IMR-90 (cell line): ENCODE measurements at regions not wholly inside any gene's neighbourhood (a gene's known extent, or its start where the extent isn't known, plus 50 kb on each side); places are given as distances from the start of the nearest gene placed in this dataset.

Experiments
- ATAC-seq: fragments of 200-7000 bp; cut with Tn5 transposase; 2 replicates; pipeline ENCODE4 v1.9.1; 2020; ENCODE audit warnings: low read depth, mild to moderate bottlenecking, moderate library complexity
- BruUV-seq: library from RNA; stranded (reverse); fragments of 400-500 nt; replicated peaks from 2 replicates; lab custom pipeline; 2021; lab: Mats Ljungman, UMichigan
- CTCF ChIA-PET: fragments of 300-600 bp; formaldehyde crosslinking; extraction: SDS; loops from one replicate; lab custom pipeline; 2021; ENCODE audit warnings: antibody characterized with exemption; lab: Yijun Ruan, JAX
- POLR2A ChIA-PET: fragments of 300-600 bp; sonication (Branson Sonifier 250); formaldehyde crosslinking; loops from one replicate; lab custom pipeline; 2022; ENCODE audit warnings: antibody characterized with exemption; ENCODE audit not compliant: unreplicated experiment; lab: Charles Lee
- DNase-seq: peaks from one replicate; pipeline ENCODE4 v3.0.0; 2013
- H2AFZ ChIP-seq: replicated peaks from 2 replicates; pipeline ENCODE3; 2013; ENCODE audit warnings: low read length, mild to moderate bottlenecking; ENCODE audit not compliant: poor library complexity
- H2AK5ac ChIP-seq: 2 replicates; pipeline ENCODE4 v1.6.1; 2013; ENCODE audit warnings: low read depth, low read length, inconsistent platforms
- H2AK9ac ChIP-seq: replicated peaks from 2 replicates; pipeline ENCODE3; 2013; ENCODE audit warnings: mild to moderate bottlenecking, low read depth, low read length, moderate library complexity; ENCODE audit not compliant: poor library complexity
- H2BK120ac ChIP-seq: 2 replicates; pipeline ENCODE4 v1.6.1; 2013; ENCODE audit warnings: low read depth, low read length, inconsistent platforms
- H2BK15ac ChIP-seq: 3 replicates; pipeline ENCODE4 v1.6.1; 2013; ENCODE audit warnings: low read depth, low read length, inconsistent platforms
- H2BK20ac ChIP-seq: 2 replicates; pipeline ENCODE4 v1.6.1; 2013; ENCODE audit warnings: low read depth, mild to moderate bottlenecking, inconsistent platforms, low read length, moderate library complexity
- H2BK5ac ChIP-seq: 2 replicates; pipeline ENCODE4 v1.6.1; 2013; ENCODE audit warnings: mild to moderate bottlenecking, low read depth, low read length, inconsistent platforms; ENCODE audit not compliant: poor library complexity, severe bottlenecking
- H3K14ac ChIP-seq: replicated peaks from 2 replicates; pipeline ENCODE4 v1.6.1; 2013; ENCODE audit warnings: low read depth, low read length, inconsistent platforms
- H3K18ac ChIP-seq: 2 replicates; pipeline ENCODE4 v1.6.1; 2013; ENCODE audit warnings: low read depth, low read length, control low read depth
- H3K23ac ChIP-seq: 2 replicates; pipeline ENCODE4 v1.6.1; 2013; ENCODE audit warnings: low read depth, low read length, inconsistent platforms
- H3K27ac ChIP-seq: 2 replicates; pipeline ENCODE4 v1.5.1; 2013; ENCODE audit warnings: mild to moderate bottlenecking, control low read depth, low read length; ENCODE audit not compliant: insufficient read depth
- H3K27me3 ChIP-seq: 2 replicates; pipeline ENCODE4 v1.6.1; 2013; ENCODE audit warnings: low read length; ENCODE audit not compliant: control insufficient read depth, insufficient read depth
- H3K36me3 ChIP-seq: 2 replicates; pipeline ENCODE4 v1.6.1; 2013; ENCODE audit warnings: low read length, mixed read lengths; ENCODE audit not compliant: control insufficient read depth, insufficient read depth
- H3K4ac ChIP-seq: 2 replicates; pipeline ENCODE4 v1.6.1; 2013; ENCODE audit warnings: low read depth, low read length, inconsistent platforms
- H3K4me1 ChIP-seq: 2 replicates; pipeline ENCODE4 v1.6.1; 2013; ENCODE audit warnings: low read length, mixed read lengths; ENCODE audit not compliant: control insufficient read depth, insufficient read depth
- H3K4me2 ChIP-seq: 2 replicates; pipeline ENCODE4 v1.6.1; 2013; ENCODE audit warnings: low read depth, mild to moderate bottlenecking, control low read depth, low read length, moderate library complexity
- H3K4me3 ChIP-seq: 2 replicates; pipeline ENCODE4 v1.5.1; 2013; ENCODE audit warnings: low read depth, mild to moderate bottlenecking, control low read depth, low read length, moderate library complexity; ENCODE audit not compliant: insufficient read depth
- H3K56ac ChIP-seq: 2 replicates; pipeline ENCODE4 v1.6.1; 2013; ENCODE audit warnings: low read length, inconsistent platforms; ENCODE audit not compliant: insufficient read depth; ENCODE audit errors: extremely low read depth
- H3K79me1 ChIP-seq, 2 experiments: 2 replicates each; pipeline ENCODE4 v1.6.1; 2013; ENCODE audit warnings: low read length in 2 of 2, inconsistent platforms in 1 of 2, low read depth in 1 of 2
- H3K9ac ChIP-seq: 2 replicates; pipeline ENCODE4 v1.6.1; 2013; ENCODE audit warnings: low read depth, low read length, control low read depth
- H3K9me1 ChIP-seq: 2 replicates; pipeline ENCODE4 v1.6.1; 2013; ENCODE audit warnings: low read length, inconsistent platforms; ENCODE audit not compliant: insufficient read depth
- H3K9me3 ChIP-seq: 2 replicates; pipeline ENCODE4 v1.6.1; 2013; ENCODE audit warnings: low read length; ENCODE audit not compliant: control insufficient read depth, insufficient read depth
- H4K20me1 ChIP-seq: 2 replicates; pipeline ENCODE4 v1.6.1; 2013; ENCODE audit warnings: low read length, inconsistent platforms; ENCODE audit not compliant: insufficient read depth
- H4K5ac ChIP-seq: 2 replicates; pipeline ENCODE4 v1.6.1; 2013; ENCODE audit warnings: mild to moderate bottlenecking, low read depth, low read length, control low read depth
- H4K8ac ChIP-seq, 2 experiments: 2 replicates each; pipeline ENCODE4 v1.6.1; 2013; ENCODE audit warnings: low read depth in 2 of 2, low read length in 2 of 2, control low read depth in 1 of 2, inconsistent platforms in 1 of 2
- H4K91ac ChIP-seq: 2 replicates; pipeline ENCODE4 v1.6.1; 2013; ENCODE audit warnings: low read depth, low read length, inconsistent platforms; ENCODE audit not compliant: insufficient read depth
- BHLHE40 ChIP-seq: fragments of 150-350 bp; IDR thresholded peaks from 2 replicates; pipeline ENCODE4 v1.6.1; 2016; ENCODE audit warnings: mild to moderate bottlenecking, low read depth, low read length
- CEBPB ChIP-seq: IDR thresholded peaks from 2 replicates; pipeline ENCODE4 v1.6.1; 2012; ENCODE audit warnings: low read depth, low read length, improper control_type of control experiment
- CHD1 ChIP-seq: IDR thresholded peaks from 2 replicates; pipeline ENCODE4 v1.6.1; 2012; ENCODE audit warnings: low read depth, low read length, improper control_type of control experiment
- FOS ChIP-seq: fragments of 150-350 bp; IDR thresholded peaks from 2 replicates; pipeline ENCODE4 v1.6.1; 2016; ENCODE audit warnings: low read depth, low read length
- MAFK ChIP-seq: IDR thresholded peaks from 2 replicates; pipeline ENCODE4 v1.6.1; 2012; ENCODE audit warnings: low read depth, low read length, improper control_type of control experiment
- MAZ ChIP-seq: IDR thresholded peaks from 2 replicates; pipeline ENCODE4 v1.6.1; 2012; ENCODE audit warnings: low read depth, mild to moderate bottlenecking, low read length, improper control_type of control experiment, moderate library complexity, borderline replicate concordance
- MXI1 ChIP-seq: IDR thresholded peaks from 2 replicates; pipeline ENCODE4 v1.6.1; 2012; ENCODE audit warnings: low read depth, mild to moderate bottlenecking, low read length, moderate library complexity, borderline replicate concordance
- NFE2L2 ChIP-seq: fragments of 150-350 bp; IDR thresholded peaks from 2 replicates; pipeline ENCODE4 v1.6.1; 2016; ENCODE audit warnings: low read depth, mild to moderate bottlenecking, low read length
- POLR2A ChIP-seq: IDR thresholded peaks from 2 replicates; pipeline ENCODE4 v1.6.1; 2012; ENCODE audit warnings: mild to moderate bottlenecking, low read depth, low read length
- RAD21 ChIP-seq: IDR thresholded peaks from 2 replicates; pipeline ENCODE4 v1.6.1; 2012; ENCODE audit warnings: low read length, improper control_type of control experiment
- RCOR1 ChIP-seq: IDR thresholded peaks from 2 replicates; pipeline ENCODE4 v1.6.1; 2012; ENCODE audit warnings: mild to moderate bottlenecking, low read length, improper control_type of control experiment; ENCODE audit not compliant: insufficient replicate concordance
- RFX5 ChIP-seq: IDR thresholded peaks from 2 replicates; pipeline ENCODE4 v1.8.0; 2012; ENCODE audit warnings: low read depth, mild to moderate bottlenecking, low read length, moderate library complexity
- SMC3 ChIP-seq: fragments of 150-350 bp; IDR thresholded peaks from 2 replicates; pipeline ENCODE4 v1.6.1; 2016; ENCODE audit warnings: low read depth, mild to moderate bottlenecking, antibody characterized with exemption, low read length, moderate library complexity
- WGBS, 2 experiments: methylation state at CpG; one replicate each; pipeline versions ENCODE4 v1.1.5 to v1.1.7; 2013; ENCODE audit warnings: missing lambda C conversion rate in 2 of 2; ENCODE audit not compliant: insufficient read length in 1 of 2; ENCODE audit errors: extremely low coverage in 2 of 2; 5-methylcytosine and 5-hydroxymethylcytosine counted together
- dilution Hi-C: fragments of 300-500 bp; cut with HindIII; formaldehyde crosslinking; loops from one replicate; pipeline ENCODE4 v1.14.3; 2018; ENCODE audit warnings: low sequenced_read_pairs; ENCODE audit not compliant: unreplicated experiment
- in situ Hi-C: fragments of 300-500 bp; cut with MboI; formaldehyde crosslinking; loops from 3 replicates; pipeline ENCODE4 v1.14.3; 2019; ENCODE audit warnings: low sequenced_read_pairs, inconsistent platforms, mixed read lengths
- intact Hi-C: fragments of 100-400 bp; cut with micrococcal nuclease; formaldehyde crosslinking; loops from 2 replicates; pipeline ENCODE4 v1.10.0; 2022
- TF ChIP-seq, protein P1 (sequence below): fragments of 150-350 bp; IDR thresholded peaks from 2 replicates; pipeline ENCODE4 v1.6.1; 2016; ENCODE audit warnings: low read depth, mild to moderate bottlenecking, low read length, moderate library complexity, borderline replicate concordance
- TF ChIP-seq, protein P2 (sequence below): conservative IDR thresholded peaks from 2 replicates; pipeline ENCODE4 v1.5.1; 2012; ENCODE audit warnings: mild to moderate bottlenecking, low read depth, low read length, improper control_type of control experiment
- TF ChIP-seq, protein P3 (sequence below): fragments of 150-350 bp; IDR thresholded peaks from 2 replicates; pipeline ENCODE4 v1.6.1; 2017; ENCODE audit warnings: mild to moderate bottlenecking, antibody characterized with exemption, low read length, low read depth

- in situ Hi-C loops: no loop called here
- H2BK15ac ChIP-seq: no peak overlapping the region
- H3K23ac ChIP-seq: no peak overlapping the region
- no peaks in the 10 kb centered on the region for H3K9me1 ChIP-seq
- H3K18ac ChIP-seq: no peak overlapping the region
- no peak overlapping the region for H4K8ac ChIP-seq
- DNase-seq: no peak
- H2BK5ac ChIP-seq: no peak overlapping the region
- no peak overlapping the region for H3K14ac ChIP-seq
- CTCF ChIA-PET: no interaction called here
- no peak overlapping the region for H3K4ac ChIP-seq
- no peak overlapping the region for H2AK5ac ChIP-seq
- H4K20me1 ChIP-seq: no peaks in the 10 kb centered on the region
- no peaks in the 10 kb centered on the region for H3K36me3 ChIP-seq
- no peak overlapping the region for H4K91ac ChIP-seq
- H3K4me1 ChIP-seq: no peaks in the 10 kb centered on the region
- dilution Hi-C loops: no loop called here
- no peak overlapping the region for H3K56ac ChIP-seq
- H2BK20ac ChIP-seq: no peak overlapping the region
- H2AFZ ChIP-seq: no peak overlapping the region
- H3K4me3 ChIP-seq: no peak overlapping the region
- no TSS peak for BruUV-seq
- no peak overlapping the region for H3K4me2 ChIP-seq
- POLR2A ChIA-PET: no interaction called here
- no CpG with 5 or more reads among the region's 3 CpGs for WGBS, 2 experiments
- H3K27ac ChIP-seq: no peak overlapping the region
- H3K9ac ChIP-seq: no peak overlapping the region
- ATAC-seq: no peak
- intact Hi-C loops: no loop called here
- no peak overlapping the region for H2BK120ac ChIP-seq
- no peak overlapping the region for H4K5ac ChIP-seq
- no peak overlapping the region for H2AK9ac ChIP-seq
- peaks cover 5% of the 10 kb centered on the region; the same call in 1 of the 2 replicates for H3K9me3 ChIP-seq
- TF ChIP-seq CEBPB (no peak), MAZ (no peak), SMC3 (no peak), BHLHE40 (no peak), RAD21 (no peak), RCOR1 (no peak), MXI1 (no peak), POLR2A (no peak), FOS (no peak), RFX5 (no peak), CHD1 (no peak), MAFK (no peak), NFE2L2 (no peak)
- TF ChIP-seq, protein P1, sequence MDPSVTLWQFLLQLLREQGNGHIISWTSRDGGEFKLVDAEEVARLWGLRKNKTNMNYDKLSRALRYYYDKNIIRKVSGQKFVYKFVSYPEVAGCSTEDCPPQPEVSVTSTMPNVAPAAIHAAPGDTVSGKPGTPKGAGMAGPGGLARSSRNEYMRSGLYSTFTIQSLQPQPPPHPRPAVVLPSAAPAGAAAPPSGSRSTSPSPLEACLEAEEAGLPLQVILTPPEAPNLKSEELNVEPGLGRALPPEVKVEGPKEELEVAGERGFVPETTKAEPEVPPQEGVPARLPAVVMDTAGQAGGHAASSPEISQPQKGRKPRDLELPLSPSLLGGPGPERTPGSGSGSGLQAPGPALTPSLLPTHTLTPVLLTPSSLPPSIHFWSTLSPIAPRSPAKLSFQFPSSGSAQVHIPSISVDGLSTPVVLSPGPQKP: no peak
- TF ChIP-seq, protein P2, sequence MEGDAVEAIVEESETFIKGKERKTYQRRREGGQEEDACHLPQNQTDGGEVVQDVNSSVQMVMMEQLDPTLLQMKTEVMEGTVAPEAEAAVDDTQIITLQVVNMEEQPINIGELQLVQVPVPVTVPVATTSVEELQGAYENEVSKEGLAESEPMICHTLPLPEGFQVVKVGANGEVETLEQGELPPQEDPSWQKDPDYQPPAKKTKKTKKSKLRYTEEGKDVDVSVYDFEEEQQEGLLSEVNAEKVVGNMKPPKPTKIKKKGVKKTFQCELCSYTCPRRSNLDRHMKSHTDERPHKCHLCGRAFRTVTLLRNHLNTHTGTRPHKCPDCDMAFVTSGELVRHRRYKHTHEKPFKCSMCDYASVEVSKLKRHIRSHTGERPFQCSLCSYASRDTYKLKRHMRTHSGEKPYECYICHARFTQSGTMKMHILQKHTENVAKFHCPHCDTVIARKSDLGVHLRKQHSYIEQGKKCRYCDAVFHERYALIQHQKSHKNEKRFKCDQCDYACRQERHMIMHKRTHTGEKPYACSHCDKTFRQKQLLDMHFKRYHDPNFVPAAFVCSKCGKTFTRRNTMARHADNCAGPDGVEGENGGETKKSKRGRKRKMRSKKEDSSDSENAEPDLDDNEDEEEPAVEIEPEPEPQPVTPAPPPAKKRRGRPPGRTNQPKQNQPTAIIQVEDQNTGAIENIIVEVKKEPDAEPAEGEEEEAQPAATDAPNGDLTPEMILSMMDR: no peak
- TF ChIP-seq, protein P3, sequence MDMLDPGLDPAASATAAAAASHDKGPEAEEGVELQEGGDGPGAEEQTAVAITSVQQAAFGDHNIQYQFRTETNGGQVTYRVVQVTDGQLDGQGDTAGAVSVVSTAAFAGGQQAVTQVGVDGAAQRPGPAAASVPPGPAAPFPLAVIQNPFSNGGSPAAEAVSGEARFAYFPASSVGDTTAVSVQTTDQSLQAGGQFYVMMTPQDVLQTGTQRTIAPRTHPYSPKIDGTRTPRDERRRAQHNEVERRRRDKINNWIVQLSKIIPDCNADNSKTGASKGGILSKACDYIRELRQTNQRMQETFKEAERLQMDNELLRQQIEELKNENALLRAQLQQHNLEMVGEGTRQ: no peak
- H3K79me1 ChIP-seq: no peaks in the 10 kb centered on the region
- H3K27me3 ChIP-seq: no peaks in the 10 kb centered on the region
These were observed 85.1 kb upstream of the C14orf180 start for GRCh38 chr14:104494483-104494882.
